HEK293 (cell line): ENCODE measurements at regions not wholly inside any gene's neighbourhood (a gene's known extent, or its start where the extent isn't known, plus 50 kb on each side); places are given as distances from the start of the nearest gene placed in this dataset.

Experiments used
- PRDM1 ChIP-seq: fragments of 450-650 bp; formaldehyde crosslinking; IDR thresholded peaks from 2 replicates; pipeline ENCODE4; 2016; ENCODE audit warnings: missing biosample characterization, missing genetic modification characterization
- SP2 ChIP-seq: fragments of 450-650 bp; formaldehyde crosslinking; IDR thresholded peaks from 2 replicates; pipeline ENCODE4 v1.5.1; 2016; ENCODE audit warnings: missing biosample characterization, missing genetic modification characterization
- TF ChIP-seq, protein P1 (sequence below): fragments of 450-650 bp; formaldehyde crosslinking; IDR thresholded peaks from 2 replicates; pipeline ENCODE4 v1.5.0; 2017; ENCODE audit warnings: missing biosample characterization, missing genetic modification characterization, borderline replicate concordance
- TF ChIP-seq, protein P2 (sequence below): fragments of 450-650 bp; formaldehyde crosslinking; IDR thresholded peaks from 2 replicates; pipeline ENCODE4 v1.5.1; 2016; ENCODE audit warnings: missing biosample characterization, missing genetic modification characterization

DNA sequence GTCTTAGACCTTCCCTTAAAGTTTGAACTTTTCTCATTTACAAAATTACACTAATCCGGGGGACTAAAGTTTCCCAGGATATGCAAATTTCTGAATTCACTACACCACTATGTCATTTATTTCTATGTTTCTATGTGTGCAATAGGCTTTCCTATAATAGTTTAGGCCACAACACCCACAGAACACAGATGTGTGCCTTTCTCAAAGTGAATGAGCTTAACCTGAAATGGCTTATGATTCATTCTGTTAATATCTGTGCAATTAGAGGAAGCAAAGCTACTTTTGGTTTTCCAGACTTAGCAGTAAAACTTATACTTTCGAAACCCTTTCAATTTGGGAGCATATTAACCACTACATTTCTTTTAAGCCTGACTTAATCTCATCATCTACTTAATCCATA is 748.1 kb downstream of the GBE1 start:
- TF ChIP-seq PRDM1 (tag by site-specific recombination) (no peak), SP2 (no peak)
- TF ChIP-seq, protein P1, sequence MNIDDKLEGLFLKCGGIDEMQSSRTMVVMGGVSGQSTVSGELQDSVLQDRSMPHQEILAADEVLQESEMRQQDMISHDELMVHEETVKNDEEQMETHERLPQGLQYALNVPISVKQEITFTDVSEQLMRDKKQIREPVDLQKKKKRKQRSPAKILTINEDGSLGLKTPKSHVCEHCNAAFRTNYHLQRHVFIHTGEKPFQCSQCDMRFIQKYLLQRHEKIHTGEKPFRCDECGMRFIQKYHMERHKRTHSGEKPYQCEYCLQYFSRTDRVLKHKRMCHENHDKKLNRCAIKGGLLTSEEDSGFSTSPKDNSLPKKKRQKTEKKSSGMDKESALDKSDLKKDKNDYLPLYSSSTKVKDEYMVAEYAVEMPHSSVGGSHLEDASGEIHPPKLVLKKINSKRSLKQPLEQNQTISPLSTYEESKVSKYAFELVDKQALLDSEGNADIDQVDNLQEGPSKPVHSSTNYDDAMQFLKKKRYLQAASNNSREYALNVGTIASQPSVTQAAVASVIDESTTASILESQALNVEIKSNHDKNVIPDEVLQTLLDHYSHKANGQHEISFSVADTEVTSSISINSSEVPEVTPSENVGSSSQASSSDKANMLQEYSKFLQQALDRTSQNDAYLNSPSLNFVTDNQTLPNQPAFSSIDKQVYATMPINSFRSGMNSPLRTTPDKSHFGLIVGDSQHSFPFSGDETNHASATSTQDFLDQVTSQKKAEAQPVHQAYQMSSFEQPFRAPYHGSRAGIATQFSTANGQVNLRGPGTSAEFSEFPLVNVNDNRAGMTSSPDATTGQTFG (tag by site-specific recombination): no peak
- TF ChIP-seq, protein P2, sequence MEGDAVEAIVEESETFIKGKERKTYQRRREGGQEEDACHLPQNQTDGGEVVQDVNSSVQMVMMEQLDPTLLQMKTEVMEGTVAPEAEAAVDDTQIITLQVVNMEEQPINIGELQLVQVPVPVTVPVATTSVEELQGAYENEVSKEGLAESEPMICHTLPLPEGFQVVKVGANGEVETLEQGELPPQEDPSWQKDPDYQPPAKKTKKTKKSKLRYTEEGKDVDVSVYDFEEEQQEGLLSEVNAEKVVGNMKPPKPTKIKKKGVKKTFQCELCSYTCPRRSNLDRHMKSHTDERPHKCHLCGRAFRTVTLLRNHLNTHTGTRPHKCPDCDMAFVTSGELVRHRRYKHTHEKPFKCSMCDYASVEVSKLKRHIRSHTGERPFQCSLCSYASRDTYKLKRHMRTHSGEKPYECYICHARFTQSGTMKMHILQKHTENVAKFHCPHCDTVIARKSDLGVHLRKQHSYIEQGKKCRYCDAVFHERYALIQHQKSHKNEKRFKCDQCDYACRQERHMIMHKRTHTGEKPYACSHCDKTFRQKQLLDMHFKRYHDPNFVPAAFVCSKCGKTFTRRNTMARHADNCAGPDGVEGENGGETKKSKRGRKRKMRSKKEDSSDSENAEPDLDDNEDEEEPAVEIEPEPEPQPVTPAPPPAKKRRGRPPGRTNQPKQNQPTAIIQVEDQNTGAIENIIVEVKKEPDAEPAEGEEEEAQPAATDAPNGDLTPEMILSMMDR (tag by site-specific recombination): no peak
